HepG2 (cell line): ENCODE measurements at regions not wholly inside any gene's neighbourhood (a gene's known extent, or its start where the extent isn't known, plus 50 kb on each side); places are given as distances from the start of the nearest gene placed in this dataset.
A peak's percentile ranks its signal among the peaks of the same experiment; 100 is the strongest.

Experiments used
- ATF1 ChIP-seq: IDR thresholded peaks from 2 replicates; pipeline ENCODE4 v1.6.1; 2016; ENCODE audit warnings: mild to moderate bottlenecking, control low read depth
- ATF4 ChIP-seq, 2 experiments: fragments of 450-650 bp in 1 of 2; sonication (generic) in 1 of 2; formaldehyde crosslinking; IDR thresholded peaks; 2 replicates each; pipeline versions ENCODE4 v1.5.0 to v1.8.0; 2020 to 2022; ENCODE audit warnings: mild to moderate bottlenecking in 1 of 2, missing genetic modification reagents in 1 of 2
- CBX2 ChIP-seq, 2 experiments: fragments of 200-600 bp in 1 of 2; sonication (generic); formaldehyde crosslinking in 1 of 2; IDR thresholded peaks; 2 replicates each; pipeline versions ENCODE4 v1.7.0 to v1.8.1; 2018 to 2022; ENCODE audit warnings: low read depth in 2 of 2, low read length in 1 of 2, mild to moderate bottlenecking in 1 of 2, missing genetic modification reagents in 1 of 2
- ELF3 ChIP-seq: IDR thresholded peaks from 2 replicates; pipeline ENCODE4 v1.6.1; 2016; ENCODE audit warnings: missing genetic modification reagents, missing compliant biosample characterization
- FOSL2 ChIP-seq: sonication (generic); formaldehyde crosslinking; IDR thresholded peaks from 2 replicates; pipeline ENCODE4 v1.4.0; 2020; ENCODE audit warnings: missing genetic modification reagents
- GATAD1 ChIP-seq: IDR thresholded peaks from 2 replicates; pipeline ENCODE4 v1.6.1; 2016; ENCODE audit warnings: missing genetic modification reagents, missing compliant biosample characterization
- KAT8 ChIP-seq: IDR thresholded peaks from 2 replicates; pipeline ENCODE4 v1.6.1; 2016; ENCODE audit warnings: missing genetic modification reagents, missing compliant biosample characterization
- MAFK ChIP-seq, 2 experiments: IDR thresholded peaks in 1 of 2; conservative IDR thresholded peaks in 1 of 2; 2 replicates each; pipeline ENCODE4 v1.6.1; 2011; ENCODE audit warnings: improper control_type of control experiment in 2 of 2, low read length in 2 of 2
- MXD4 ChIP-seq: IDR thresholded peaks from 2 replicates; pipeline ENCODE4 v1.6.1; 2016; ENCODE audit warnings: mild to moderate bottlenecking, missing biosample characterization, missing genetic modification reagents
- NCOA2 ChIP-seq: sonication (generic); formaldehyde crosslinking; IDR thresholded peaks from 2 replicates; pipeline ENCODE4 v1.8.0; 2022; ENCODE audit warnings: inconsistent platforms
- POGK ChIP-seq: sonication (generic); formaldehyde crosslinking; conservative IDR thresholded peaks from 2 replicates; pipeline ENCODE4 v1.8.0; 2022; ENCODE audit warnings: mild to moderate bottlenecking, moderate library complexity, missing genetic modification reagents
- SETDB1 ChIP-seq: sonication (generic); formaldehyde crosslinking; IDR thresholded peaks from 2 replicates; pipeline ENCODE4 v1.5.1; 2020; ENCODE audit warnings: missing genetic modification reagents, mild to moderate bottlenecking, borderline replicate concordance
- SRSF9 ChIP-seq: fragments of 200-400 bp; formaldehyde crosslinking; IDR thresholded peaks from 2 replicates; pipeline ENCODE4 v1.6.1; 2018; ENCODE audit warnings: borderline replicate concordance, mild to moderate bottlenecking, low read depth, low read length; ENCODE audit not compliant: insufficient read depth, poor library complexity, severe bottlenecking
- TAF15 ChIP-seq: fragments of 200-400 bp; formaldehyde crosslinking; IDR thresholded peaks from one replicate; pipeline ENCODE4 v1.6.1; 2018; ENCODE audit warnings: mild to moderate bottlenecking, low read depth, low read length; ENCODE audit not compliant: poor library complexity, severe bottlenecking
- ZBTB3 ChIP-seq: sonication (generic); formaldehyde crosslinking; IDR thresholded peaks from 2 replicates; pipeline ENCODE4 v1.4.0; 2020; ENCODE audit warnings: low read depth, mild to moderate bottlenecking, moderate library complexity, missing genetic modification reagents, borderline replicate concordance
- ZBTB7B ChIP-seq: sonication (generic); formaldehyde crosslinking; IDR thresholded peaks from 2 replicates; pipeline ENCODE4 v1.4.0; 2020; ENCODE audit warnings: missing genetic modification reagents
- ZGPAT ChIP-seq: IDR thresholded peaks from 2 replicates; pipeline ENCODE4 v1.6.1; 2016; ENCODE audit warnings: mild to moderate bottlenecking
- ZHX1 ChIP-seq: sonication (generic); formaldehyde crosslinking; IDR thresholded peaks from 2 replicates; pipeline ENCODE4 v1.8.1; 2022; ENCODE audit warnings: low read depth, mild to moderate bottlenecking, missing genetic modification reagents
- ZNF331 ChIP-seq: sonication (generic); formaldehyde crosslinking; IDR thresholded peaks from 2 replicates; pipeline ENCODE4 v1.4.0; 2020; ENCODE audit warnings: missing genetic modification reagents
- ZNF557 ChIP-seq: sonication (generic); formaldehyde crosslinking; IDR thresholded peaks from 2 replicates; pipeline ENCODE4 v1.4.0; 2020; ENCODE audit warnings: missing genetic modification reagents
- ZNF572 ChIP-seq: sonication (generic); formaldehyde crosslinking; IDR thresholded peaks from 2 replicates; pipeline ENCODE4 v1.5.1; 2020; ENCODE audit warnings: mild to moderate bottlenecking, missing genetic modification reagents
- ZNF598 ChIP-seq: sonication (generic); formaldehyde crosslinking; IDR thresholded peaks from 2 replicates; pipeline ENCODE4 v1.5.1; 2020; ENCODE audit warnings: mild to moderate bottlenecking, missing genetic modification reagents, borderline replicate concordance
- ZNF704 ChIP-seq: sonication (generic); formaldehyde crosslinking; IDR thresholded peaks from 2 replicates; pipeline ENCODE4 v1.8.1; 2023; ENCODE audit warnings: mild to moderate bottlenecking, inconsistent platforms, moderate library complexity, missing genetic modification reagents, borderline replicate concordance

GRCh38 chr13:50241479-50241878 lies 226.2 kb downstream of the KCNRG start (continued):
- TF ChIP-seq CBX2 (IDR thresholded peaks at IDR 0.05; ENCODE audit: low read depth, low read length) (no peak), CBX2 (CRISPR knock-in tag; IDR thresholded peaks at IDR 0.05; ENCODE audit: low read depth) (no peak), ZNF704 (no peak), SETDB1 (CRISPR knock-in tag) (no peak), FOSL2 (CRISPR knock-in tag) (peak; percentile 81), ZHX1 (CRISPR knock-in tag) (no peak), MXD4 (no peak), ZBTB3 (CRISPR knock-in tag) (no peak), ZNF598 (CRISPR knock-in tag) (no peak), ZNF572 (CRISPR knock-in tag) (no peak), ZBTB7B (0 out of 2 replicates have a peak, but pooled peaks have one; percentile 54), GATAD1 (CRISPR knock-in tag) (peak; percentile 34; the same call in 1 of the 2 replicates), ZGPAT (CRISPR knock-in tag) (0 out of 2 replicates have a peak, but pooled peaks have one; percentile 30), ZNF557 (CRISPR knock-in tag) (no peak), ATF1 (CRISPR knock-in tag) (no peak), POGK (CRISPR knock-in tag) (no peak), ZNF331 (CRISPR knock-in tag) (peak; percentile 55; the same call in 1 of the 2 replicates), NCOA2 (peak; percentile 65), MAFK (conservative IDR thresholded peaks at IDR 0.05 in 1 of 2, IDR thresholded peaks at IDR 0.05 in 1 of 2; ENCODE audit: low read length in 2 of 2) (peak; percentile 90), ATF4 (CRISPR knock-in tag; IDR thresholded peaks at IDR 0.05) (peak in 1 of 2 experiments; percentile 29; a peak in 1 of 4 replicates), ELF3 (CRISPR knock-in tag) (peak; percentile 55; the same call in 1 of the 2 replicates), KAT8 (CRISPR knock-in tag) (peak; percentile 44), TAF15 (no peak), SRSF9 (no peak)
